A172 (cell line): ENCODE measurements at regions not wholly inside any gene's neighbourhood (a gene's known extent, or its start where the extent isn't known, plus 50 kb on each side); places are given as distances from the start of the nearest gene placed in this dataset.
A peak's percentile ranks its signal among the peaks of the same experiment; 100 is the strongest.

Source experiments
- DNase-seq: peaks from one replicate; pipeline ENCODE4 v3.0.0-alpha.2; 2015; ENCODE audit warnings: low spot score

DNA sequence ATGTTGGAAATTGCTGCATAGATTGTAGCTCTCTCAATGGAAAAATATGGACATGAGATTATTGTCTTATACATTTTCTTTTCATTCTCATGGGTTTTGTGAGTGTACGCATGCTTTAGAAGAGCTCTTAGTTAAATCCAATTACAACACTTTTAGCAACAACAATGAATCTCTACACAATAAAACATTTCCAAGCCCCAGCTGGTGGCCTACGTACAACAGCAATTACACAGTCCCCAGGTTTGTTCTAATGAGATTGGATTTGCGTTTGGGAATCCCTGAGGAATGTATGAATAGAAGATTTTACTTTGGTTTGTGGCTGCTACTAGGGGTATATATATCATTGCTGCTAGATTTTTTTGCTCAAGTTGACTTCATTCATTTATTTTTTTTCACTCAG is 98.6 kb downstream of the FHDC1 start:
- DNase-seq, result no peak

DNA sequence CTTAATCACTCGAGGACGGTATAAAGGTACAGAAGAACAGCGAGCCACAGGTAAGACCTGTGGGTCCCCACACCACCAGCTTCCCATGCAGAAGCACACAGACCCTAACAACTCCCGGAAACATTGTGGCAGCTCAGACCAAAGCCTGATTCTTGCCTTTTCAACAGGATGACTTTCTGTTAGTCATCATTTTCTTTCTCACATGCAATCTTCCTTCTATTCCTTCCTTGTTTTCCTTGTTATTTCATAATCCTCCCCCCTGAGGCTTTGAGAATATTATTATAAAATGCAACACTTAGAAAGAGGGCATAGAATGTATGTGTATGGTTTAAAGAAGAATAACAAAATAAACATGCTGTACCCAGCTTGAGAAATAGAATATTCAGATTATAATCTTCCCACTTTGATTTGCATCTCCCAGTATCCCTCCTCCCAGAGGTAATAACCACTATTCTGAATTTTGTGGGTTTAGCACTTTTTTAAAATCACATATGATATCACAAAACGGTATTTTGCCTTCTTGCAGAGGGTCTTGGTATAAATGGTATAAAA is 100.9 kb downstream of the FHDC1 start:
- DNase-seq, result no peak

DNA sequence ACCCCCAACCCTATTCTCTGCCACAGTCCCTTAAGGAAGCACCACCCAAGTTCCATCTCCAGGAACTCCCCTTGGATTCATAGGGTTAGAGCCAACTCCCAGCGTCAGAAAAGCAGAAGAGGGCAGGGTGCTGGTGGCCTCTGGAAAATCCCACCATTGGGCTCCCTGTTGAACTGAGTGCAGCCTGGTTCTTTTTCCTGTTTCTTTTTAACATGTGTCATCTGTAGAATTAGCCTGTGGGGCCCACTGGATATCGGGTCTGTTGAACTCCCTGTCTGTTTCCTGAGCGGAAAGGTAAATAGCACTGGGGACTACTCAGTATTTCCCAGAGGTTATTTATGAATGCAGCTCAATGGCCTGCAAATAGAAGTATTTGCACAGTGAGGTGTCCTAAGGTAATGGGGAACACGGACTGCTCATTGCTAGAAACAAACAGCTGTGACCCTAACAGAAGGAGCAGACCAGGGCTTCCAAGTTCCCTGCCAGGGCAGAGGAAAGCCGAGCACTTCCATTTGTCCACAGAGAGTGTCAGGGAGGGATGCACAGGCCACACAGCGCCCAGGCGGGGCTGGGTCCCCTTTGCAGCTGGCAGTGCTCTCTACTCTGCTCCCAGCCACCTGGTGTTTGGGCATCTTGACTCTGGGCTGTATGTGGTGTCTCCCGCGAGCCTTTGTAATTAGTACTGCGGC is 102.6 kb downstream of the FHDC1 start:
- no peak for DNase-seq

DNA sequence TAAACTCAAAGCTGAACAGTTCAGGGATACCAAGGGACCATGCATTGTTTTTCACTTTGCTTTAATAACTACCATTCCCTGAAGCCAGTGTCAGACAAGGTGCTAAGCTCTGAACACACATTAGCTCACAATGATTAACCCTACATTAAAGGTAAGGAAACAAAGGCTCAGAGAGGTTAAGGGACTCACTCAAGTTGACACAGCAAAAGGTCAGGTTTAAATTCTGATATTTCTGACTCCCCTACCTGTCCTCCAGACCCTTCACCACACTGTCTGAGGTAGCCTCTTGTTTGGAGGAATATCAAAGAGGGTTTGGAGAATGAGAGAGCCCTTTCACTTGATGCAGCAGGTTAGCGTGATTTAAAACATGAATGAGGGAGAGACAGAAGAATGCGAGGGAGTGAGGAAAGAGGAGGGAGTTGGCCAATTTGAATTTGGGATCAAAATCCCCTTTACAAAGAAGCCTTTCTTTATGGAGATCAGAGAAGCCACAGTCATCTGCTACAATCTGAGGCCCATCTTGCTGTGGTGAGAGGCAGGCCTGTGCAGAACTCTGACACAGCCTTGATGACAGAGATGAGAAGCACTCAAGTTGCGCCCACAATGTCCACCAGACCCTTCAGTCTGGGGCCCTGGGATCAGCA is 103.5 kb downstream of the FHDC1 start:
- no peak for DNase-seq

DNA sequence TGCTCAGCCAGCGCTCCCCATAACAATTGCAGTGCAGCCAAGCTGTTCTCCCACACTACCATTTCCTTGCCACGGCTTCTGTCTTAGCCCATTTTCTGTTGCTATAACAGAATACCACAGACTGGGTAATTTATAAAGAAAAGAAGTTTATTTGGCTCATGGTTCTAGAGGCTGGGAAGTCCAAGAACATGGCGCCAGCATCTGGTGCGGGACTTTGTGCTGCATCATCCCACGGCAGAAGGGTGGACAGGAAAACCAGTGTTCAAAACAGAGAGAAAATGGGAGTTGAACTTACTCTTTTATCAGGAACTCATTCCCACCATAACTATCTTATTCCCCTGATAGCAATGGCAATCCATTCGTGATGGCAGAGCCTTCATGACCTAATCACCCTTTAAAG is 104.6 kb downstream of the FHDC1 start:
- DNase-seq, result no peak

DNA sequence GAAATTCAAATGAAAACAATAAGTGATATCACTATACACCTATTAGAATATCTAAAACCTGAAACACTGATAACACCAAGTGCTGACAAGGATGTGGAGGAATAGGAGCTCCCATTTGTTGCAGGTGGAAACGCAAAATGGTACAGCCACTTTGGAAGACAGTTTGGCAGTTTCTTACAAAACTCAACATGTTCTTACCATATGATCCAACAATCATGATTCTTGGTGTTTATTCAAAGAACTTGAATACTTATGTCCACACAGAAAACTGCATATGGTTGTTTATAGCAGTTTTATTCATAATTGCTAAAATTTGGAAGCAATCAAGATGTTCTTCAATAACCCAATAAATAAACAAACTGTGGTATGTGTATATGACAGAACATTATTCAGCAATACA is 107.9 kb downstream of the FHDC1 start:
- no peak for DNase-seq

DNA sequence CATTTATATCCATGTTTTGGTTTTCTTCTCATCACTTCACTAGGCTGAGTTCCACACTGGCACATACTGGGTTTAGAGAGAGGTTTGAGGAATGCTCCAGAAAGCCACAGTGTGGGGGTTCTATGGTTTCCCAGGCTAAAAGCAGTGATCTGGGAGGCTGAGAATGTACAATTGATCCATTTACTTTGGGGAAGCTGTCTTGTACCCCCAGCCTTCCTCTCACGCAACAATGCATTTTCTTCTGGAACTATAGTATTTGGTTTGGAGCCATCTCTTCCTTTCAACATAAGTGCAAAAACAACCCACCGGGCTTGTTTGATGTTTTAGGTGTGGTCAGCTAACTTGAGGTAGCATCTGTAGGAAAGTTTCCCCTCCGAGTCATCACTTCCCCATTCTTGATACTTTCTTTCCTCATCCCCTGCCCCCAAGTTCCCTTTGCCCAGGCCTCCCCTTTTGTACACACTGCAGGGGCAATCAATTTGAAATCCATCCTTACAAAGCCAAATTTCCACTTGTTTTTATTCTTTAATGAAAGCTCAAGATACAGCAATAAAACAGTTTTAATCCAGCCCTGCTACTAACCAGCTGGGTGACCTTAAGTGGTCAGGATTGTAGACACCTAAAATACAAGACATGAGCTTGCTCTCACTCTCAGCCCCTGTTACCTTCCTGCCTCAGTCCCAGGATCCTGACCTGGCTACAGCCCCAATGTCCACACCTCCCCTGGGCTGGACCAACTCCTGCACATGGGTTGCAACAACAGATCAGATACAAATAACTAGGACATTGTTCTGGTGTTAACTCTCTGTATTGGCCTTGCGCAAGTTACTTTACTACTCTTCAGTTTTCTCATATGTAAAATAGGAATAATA is 109.2 kb downstream of the FHDC1 start:
- no peak for DNase-seq

DNA sequence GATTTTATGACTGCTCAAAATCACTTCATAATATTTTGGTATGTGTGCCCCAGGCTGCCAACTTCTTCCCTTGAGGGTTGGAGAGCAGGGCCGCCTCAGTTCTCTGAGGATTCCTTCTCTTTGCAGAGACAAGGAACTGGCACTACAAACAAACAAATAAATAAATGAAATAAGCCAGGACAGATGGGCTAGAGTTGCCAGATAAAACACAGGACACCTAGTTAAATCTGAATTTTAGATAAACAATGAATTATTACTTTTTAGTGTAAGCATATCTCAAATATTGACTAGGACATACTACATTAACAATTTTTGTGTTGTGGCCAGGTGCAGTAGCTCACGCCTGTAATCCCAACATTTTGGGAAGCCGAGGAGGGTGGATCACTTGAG is 122.5 kb downstream of the FHDC1 start:
- no peak for DNase-seq

DNA sequence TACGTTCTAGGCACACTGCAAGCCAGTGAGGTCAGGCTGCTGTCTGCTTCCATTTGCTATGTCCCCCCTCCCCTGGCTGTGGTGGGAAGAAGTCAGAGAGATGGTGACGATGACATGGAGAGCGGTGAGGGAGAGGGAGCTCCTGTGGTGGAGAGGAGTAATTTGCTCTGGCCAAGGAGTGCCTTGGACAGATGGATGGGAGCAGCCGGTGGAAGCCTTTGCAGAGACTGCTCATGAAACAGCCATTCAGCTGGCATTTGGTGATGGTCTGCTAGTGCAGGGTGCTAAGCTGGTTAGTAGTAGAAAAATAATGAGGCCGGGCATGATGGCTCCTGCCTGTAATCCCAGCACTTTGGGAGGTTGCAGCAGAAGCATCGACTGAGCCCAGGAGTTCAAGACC is 124.1 kb downstream of the FHDC1 start:
- DNase-seq, result no peak

DNA sequence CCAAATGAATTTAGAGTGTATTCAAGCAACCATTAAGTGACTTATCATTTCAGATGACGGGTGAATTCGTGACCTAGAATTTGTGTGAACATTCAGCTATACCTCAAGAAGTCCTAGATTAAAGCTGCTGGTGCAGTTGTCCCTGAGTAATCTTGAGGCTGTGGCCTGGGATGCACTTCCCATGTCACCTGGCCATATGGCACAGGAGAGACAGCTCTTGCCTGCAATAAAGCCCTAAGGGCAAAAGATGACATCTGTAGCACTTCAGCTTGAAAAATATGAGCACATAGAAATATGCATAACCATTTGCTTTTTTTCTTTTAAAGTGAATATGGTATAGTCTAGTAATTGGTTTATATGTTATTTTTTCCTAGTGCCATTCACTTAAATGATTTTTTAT is 125.8 kb downstream of the FHDC1 start:
- no peak for DNase-seq

DNA sequence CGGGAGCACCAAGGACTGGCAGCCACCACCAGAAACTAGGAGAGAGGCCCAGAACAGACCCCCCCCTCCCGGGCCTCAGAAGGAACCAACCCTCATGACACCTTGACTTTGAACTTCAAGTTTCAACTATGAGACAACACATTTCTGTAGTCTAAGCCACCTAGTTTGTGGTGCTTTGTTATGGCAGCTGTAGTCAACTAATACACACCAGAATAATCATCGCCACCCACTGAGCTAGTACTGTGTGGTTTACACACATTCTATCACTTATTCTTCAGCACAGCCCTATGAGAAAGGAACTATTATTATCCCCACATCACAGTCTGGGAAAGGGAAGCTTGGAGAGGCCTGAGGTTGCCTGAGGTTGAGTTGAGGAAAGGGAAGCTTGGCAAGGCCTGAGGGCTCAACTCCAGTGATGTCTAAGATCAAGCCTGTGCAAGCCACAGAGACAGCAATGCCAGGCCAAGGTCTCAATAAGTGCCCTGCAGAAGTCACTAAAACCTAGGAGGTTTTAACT is 126.6 kb downstream of the FHDC1 start:
- DNase-seq, result no peak

DNA sequence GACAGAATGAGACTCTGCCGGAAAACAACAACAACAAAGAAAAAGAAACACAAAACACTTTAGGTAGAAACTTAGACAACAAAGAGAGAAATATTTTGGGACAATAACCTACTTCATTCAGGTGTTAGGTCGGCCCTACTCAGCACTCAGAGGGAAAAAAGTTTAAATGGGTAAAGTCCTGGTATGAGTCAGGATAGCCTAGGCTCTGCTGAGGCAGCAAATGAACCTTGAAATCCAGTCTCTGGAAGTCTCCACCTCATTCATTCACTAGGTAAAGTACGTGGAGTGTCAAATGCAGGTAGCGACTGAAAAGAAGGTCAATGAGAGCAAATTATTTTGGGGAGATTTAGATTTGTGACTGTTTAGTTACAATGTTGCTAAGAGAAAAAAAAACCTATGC is 127.4 kb downstream of the FHDC1 start:
- no peak for DNase-seq

DNA sequence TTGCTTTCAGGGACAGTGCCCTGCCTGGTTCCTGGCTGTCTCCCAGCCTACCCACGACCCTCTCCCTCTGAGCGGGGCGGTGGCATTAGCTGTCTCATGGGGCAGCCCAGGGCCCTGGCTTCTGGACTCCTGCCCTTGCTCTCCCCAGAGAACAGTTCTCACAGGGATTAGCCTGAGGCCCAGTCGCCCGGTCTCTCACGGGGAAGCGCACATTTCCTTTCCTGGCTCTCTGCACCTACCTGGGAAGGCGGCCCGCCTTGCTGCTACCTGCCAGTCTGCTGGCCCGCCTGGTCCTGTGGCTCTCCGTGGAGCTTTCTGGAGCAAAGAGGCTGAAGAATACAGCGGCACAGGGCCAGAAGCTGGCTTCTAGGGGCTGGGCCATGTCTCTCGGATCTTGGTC is 128.4 kb downstream of the FHDC1 start:
- no peak for DNase-seq

DNA sequence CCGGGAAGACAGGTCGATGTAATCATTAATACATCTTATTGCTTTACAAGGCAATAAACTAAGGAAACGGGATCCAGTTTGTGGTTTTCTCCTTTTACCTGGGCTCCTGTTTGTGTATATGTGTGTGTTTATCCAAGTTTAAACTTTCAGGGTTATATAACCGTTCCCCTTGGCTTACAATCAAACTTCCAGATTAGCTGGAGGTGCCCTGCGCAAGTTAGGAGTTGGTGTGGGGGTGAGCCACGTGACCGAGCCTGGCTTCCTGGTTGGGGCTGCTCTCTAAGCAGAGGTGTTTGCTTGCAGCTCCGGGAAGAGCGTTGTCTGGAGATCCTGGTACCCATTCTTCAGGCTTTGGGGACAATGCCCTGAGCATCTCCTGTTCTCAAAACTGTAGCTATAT is 129.2 kb downstream of the FHDC1 start:
- no peak for DNase-seq

DNA sequence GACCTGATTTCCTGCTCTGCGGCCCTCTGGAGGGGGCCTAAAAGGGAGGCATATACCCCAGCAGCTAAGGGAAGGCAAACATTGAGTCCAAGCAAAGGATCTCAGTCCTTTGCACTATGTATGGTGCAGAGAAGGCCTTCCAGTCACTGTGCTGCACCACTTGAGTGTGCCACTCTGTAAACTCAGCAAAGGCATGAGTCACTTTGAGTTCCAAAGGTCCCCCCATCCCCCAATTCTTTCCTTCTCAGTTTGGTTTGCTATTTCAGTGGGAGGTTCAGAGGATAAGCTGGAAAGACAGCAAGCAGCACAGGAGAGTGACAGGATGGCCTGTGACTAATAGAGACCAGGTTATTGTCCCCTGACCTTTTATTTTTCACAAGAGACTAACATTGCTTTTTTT is 131.3 kb downstream of the FHDC1 start:
- DNase-seq, result peak; percentile 36

DNA sequence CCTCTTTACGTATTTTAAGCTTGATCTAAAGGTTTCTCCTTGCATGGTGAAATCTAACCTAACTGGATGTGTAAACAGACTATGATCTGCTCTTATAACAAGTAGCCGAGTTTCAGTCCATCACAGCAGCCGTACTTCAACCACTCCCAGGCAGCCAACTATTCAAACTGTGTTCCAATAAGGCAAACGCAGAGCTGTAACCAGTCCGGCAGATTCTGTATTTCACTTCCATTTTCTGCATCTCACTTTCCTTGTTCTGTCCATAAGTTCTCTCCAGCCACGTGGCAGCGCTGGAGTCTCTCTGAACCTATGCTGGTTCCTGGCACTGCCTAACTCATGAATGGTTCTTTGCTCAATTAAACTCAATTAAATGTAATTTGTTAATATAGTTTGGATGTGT is 132.6 kb downstream of the FHDC1 start:
- no peak for DNase-seq

DNA sequence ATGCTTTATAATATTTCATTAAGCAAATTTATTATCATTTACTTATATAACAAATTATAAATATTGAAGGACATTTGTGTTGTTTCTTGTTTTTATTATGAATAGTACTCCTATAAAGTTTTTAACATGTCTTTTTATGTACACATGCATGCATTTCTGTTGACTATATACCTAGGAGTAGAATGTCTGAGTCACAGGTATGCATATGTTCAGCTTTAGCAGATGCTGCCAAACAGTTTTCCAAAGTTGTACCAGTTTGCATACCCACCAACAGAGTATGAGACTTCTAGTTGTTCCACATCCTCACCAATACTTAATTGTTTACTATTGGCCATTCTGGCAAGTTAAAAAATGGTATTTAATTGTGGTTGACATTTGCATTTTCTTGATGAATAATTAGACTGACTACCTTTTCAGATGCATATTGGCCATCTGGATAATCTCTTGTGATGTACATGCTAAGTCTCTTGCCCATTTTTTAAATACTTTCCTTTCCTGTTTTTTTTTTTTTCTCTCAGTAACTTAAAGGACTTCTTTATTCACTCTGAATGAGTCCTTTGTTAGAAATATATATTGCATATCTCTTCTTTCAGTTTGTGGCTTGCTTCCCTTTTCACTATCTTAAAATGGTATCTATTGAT is 132.2 kb upstream of the TRIM2 start:
- DNase-seq, result no peak

DNA sequence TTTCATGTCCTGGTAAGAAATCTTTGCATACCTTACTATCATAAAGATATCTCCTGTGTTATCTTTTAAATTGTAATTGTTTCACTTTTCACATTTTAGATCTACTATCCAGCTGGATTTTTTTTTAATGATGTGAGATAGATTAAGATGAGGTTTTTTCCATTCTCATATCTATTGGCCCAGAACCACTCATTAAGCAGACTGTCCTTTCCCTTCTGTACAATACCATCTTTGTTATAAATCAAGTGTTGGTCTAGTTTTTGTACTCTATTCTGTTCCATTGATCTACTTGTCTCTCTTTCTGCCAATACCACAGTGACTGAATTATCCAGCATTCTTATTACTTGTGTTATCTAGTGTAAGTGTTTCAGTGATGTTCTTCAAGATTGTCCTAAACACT is 131.6 kb upstream of the TRIM2 start:
- DNase-seq, result no peak

DNA sequence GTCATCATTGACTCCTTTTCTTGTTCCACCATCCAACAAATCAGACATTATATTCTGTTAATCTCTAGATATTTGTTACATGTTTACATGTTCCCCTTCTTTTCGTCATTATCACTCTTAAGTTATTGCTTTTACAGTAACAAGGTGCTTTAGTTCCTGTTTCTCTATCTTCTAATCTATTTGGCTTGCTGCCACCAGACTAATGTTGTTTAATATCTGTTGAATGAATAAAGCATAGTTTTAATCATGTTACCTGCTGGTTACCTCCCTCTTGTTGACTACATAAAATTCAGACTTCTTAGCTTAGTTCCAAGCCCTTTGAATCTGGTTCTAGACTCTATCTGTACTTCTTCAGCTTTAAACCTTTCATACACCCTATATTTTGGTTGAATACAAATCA is 129.8 kb upstream of the TRIM2 start:
- DNase-seq, result no peak

DNA sequence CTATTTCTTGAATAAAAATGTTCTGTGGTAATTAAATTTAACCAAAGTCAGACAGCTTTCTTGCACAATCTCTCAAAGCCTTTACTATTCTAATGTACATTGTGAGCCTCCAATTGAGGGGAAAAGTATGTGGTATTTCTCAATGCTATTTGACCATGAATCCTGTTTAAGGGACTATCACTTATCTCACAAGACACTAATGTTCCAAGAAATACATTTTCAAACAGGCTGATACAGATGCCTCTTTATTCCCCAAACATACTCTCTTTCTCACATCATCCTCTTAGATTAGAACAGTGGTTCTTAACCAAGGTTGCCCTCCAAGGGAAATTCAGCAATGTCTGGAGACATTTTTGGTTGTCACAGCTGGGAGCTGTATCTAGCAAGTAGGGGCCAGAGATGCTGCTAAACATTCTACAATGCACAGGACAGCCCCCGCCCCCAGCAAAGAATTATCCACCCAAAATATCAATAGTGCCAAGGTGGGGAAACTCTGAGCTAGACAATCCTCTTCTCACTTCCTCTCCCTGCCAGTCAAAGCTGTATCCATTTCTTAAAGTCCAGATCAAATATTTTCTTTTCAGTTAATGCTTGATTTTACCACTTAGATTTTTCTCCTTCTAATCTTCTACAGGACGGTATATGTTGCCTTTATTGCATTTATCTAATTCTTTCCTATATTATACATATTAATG is 129.2 kb upstream of the TRIM2 start:
- no peak for DNase-seq

DNA sequence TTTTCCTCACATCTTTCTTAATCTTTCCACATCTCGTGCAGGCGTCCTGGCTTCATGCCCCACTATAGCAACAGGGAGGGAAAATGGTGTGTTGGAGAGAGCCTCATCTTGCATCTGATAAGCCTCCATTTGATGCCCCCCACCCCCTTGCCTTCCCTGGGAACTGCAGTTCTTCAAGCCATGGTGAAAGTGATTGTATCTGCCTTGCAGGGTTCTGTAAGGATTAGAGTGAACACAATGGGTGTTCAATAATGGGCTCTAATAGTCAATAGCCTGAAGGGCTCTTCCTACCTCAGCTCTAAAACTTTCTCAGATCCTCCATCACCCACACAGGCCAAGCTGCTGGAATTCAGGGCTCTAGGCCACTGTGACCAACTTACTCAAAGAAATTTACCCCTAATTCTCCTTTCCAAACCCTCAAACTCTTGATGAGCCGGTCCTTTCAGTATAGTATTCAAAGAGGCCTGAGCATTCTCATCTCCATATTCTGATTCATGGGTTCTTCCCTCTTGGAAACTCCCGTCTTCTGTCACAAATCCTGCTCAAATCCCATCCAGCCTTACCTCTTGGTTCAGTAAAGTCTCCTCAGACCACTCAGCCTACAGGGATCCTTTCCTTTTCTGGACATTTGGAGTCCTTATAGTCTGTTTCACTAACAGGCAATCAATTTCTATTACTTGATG is 128.3 kb upstream of the TRIM2 start:
- no peak for DNase-seq
